K562 (cell line): ENCODE measurements at regions not wholly inside any gene's neighbourhood (a gene's known extent, or its start where the extent isn't known, plus 50 kb on each side); places are given as distances from the start of the nearest gene placed in this dataset.

Source experiments
- ATAC-seq: fragments of 200-7000 bp; cut with Tn5 transposase; 3 replicates; pipeline ENCODE4 v1.9.1; 2020; ENCODE audit warnings: moderate library complexity
- BruUV-seq: library from RNA; stranded (reverse); fragments of 400-500 nt; replicated peaks from 2 replicates; lab custom pipeline; 2021; lab: Mats Ljungman, UMichigan
- CTCF ChIA-PET: fragments of 300-600 bp; formaldehyde crosslinking; extraction: SDS; loops from one replicate; lab custom pipeline; 2021; ENCODE audit warnings: low intra/inter-chr PET ratio; lab: Yijun Ruan, JAX
- POLR2A ChIA-PET: fragments of 300-600, 350-650 bp; sonication (Branson Sonifier 250); formaldehyde crosslinking; extraction: SDS; loops from one replicate; lab custom pipeline; 2021; ENCODE audit warnings: antibody characterized with exemption, inconsistent platforms; lab: Yijun Ruan, JAX
- DNase-seq, 4 experiments: peaks; one replicate each; pipeline versions ENCODE4 v3.0.0 to v3.0.0-alpha.2; 2011 to 2018; ENCODE audit warnings: low spot score in 3 of 4, mixed read lengths in 3 of 4; ENCODE audit errors: extremely low read depth in 1 of 4
- FAIRE-seq: peaks from 2 replicates; lab custom pipeline; 2011; peaks lifted over from hg19 to GRCh38; lab: Jason Lieb, UNC
- H2AFZ ChIP-seq: 2 replicates; pipeline ENCODE4 v1.6.0; 2011; ENCODE audit warnings: low read depth, low read length, control low read depth, inconsistent platforms
- H3K27ac ChIP-seq: fragments of 200-600 bp; 3 replicates; pipeline ENCODE4 v1.8.0; 2011; ENCODE audit warnings: low read depth, mild to moderate bottlenecking, control low read depth, inconsistent platforms, low read length, moderate library complexity, mixed read lengths; ENCODE audit errors: extremely low read depth
- H3K27me3 ChIP-seq, 2 experiments: fragments of 300-600 bp in 1 of 2; 2 replicates in 1 of 2; 3 replicates in 1 of 2; pipeline versions ENCODE4 v1.6.0 to v1.8.0; 2011; ENCODE audit warnings: inconsistent platforms in 2 of 2, low read length in 2 of 2, mild to moderate bottlenecking in 1 of 2, mixed read lengths in 1 of 2, moderate library complexity in 1 of 2; ENCODE audit not compliant: control insufficient read depth in 2 of 2, insufficient read depth in 2 of 2
- H3K36me3 ChIP-seq: fragments of 300-600 bp; 3 replicates; pipeline ENCODE4 v1.8.0; 2011; ENCODE audit warnings: mild to moderate bottlenecking, low read length, inconsistent platforms; ENCODE audit not compliant: control insufficient read depth, insufficient read depth
- H3K4me1 ChIP-seq, 2 experiments: fragments of 200-600 bp in 1 of 2; replicated peaks in 1 of 2; 2 replicates in 1 of 2; 3 replicates in 1 of 2; pipeline versions ENCODE4 v1.5.1 to v1.8.0; 2011; ENCODE audit warnings: inconsistent platforms in 2 of 2, low read length in 2 of 2, mild to moderate bottlenecking in 1 of 2, mixed read lengths in 1 of 2, moderate library complexity in 1 of 2; ENCODE audit not compliant: control insufficient read depth in 2 of 2, insufficient read depth in 2 of 2
- H3K4me2 ChIP-seq: 2 replicates; pipeline ENCODE4 v1.6.1; 2011; ENCODE audit warnings: low read length, control low read depth, inconsistent platforms, mixed read lengths; ENCODE audit not compliant: insufficient read depth
- H3K4me3 ChIP-seq: fragments of 200-600 bp; sonication (generic), shearing (Covaris generic); 2 replicates; pipeline ENCODE4 v1.5.1; 2016; ENCODE audit warnings: control low read depth, inconsistent platforms
- H3K79me2 ChIP-seq: fragments of 200-600 bp; 3 replicates; pipeline ENCODE4 v1.8.0; 2011; ENCODE audit warnings: low read length, inconsistent platforms; ENCODE audit not compliant: control insufficient read depth, insufficient read depth
- H3K9ac ChIP-seq, 2 experiments: 2 replicates each; pipeline versions ENCODE4 v1.6.0 to v1.6.1; 2011; ENCODE audit warnings: low read depth in 2 of 2, low read length in 2 of 2, control low read depth in 1 of 2, inconsistent platforms in 1 of 2, mild to moderate bottlenecking in 1 of 2, mixed read lengths in 1 of 2; ENCODE audit not compliant: insufficient read depth in 1 of 2
- H3K9me1 ChIP-seq: one replicate; pipeline ENCODE4 v1.6.0; 2011; ENCODE audit warnings: inconsistent platforms, mild to moderate bottlenecking, low read length, moderate library complexity; ENCODE audit not compliant: control insufficient read depth, insufficient read depth
- H3K9me3 ChIP-seq: replicated peaks from 2 replicates; pipeline ENCODE4 v1.5.1; 2011; ENCODE audit warnings: low read depth, low read length, inconsistent platforms; ENCODE audit not compliant: control insufficient read depth, insufficient read depth
- H4K20me1 ChIP-seq: replicated peaks from 2 replicates; pipeline ENCODE4 v1.6.1; 2011; ENCODE audit warnings: low read length, inconsistent platforms, mixed read lengths; ENCODE audit not compliant: control insufficient read depth, insufficient read depth
- CHD2 ChIP-seq: IDR thresholded peaks from 2 replicates; pipeline ENCODE4 v1.6.1; 2011; ENCODE audit warnings: low read depth, low read length
- HDAC1 ChIP-seq, 2 experiments: fragments of 450-650 bp; IDR thresholded peaks; 2 replicates each; pipeline ENCODE4 v1.6.1; 2016 to 2017; ENCODE audit warnings: inconsistent platforms in 1 of 2, mild to moderate bottlenecking in 1 of 2, moderate library complexity in 1 of 2
- IRF2 ChIP-seq: sonication (generic); formaldehyde crosslinking; IDR thresholded peaks from 2 replicates; pipeline ENCODE4 v1.8.1; 2022; ENCODE audit warnings: mild to moderate bottlenecking, missing genetic modification reagents
- JUNB ChIP-seq: fragments of 450-650 bp; formaldehyde crosslinking; conservative IDR thresholded peaks from 2 replicates; pipeline ENCODE4 v1.4.0; 2020; ENCODE audit warnings: mild to moderate bottlenecking
- MBD2 ChIP-seq: sonication (generic); IDR thresholded peaks from 2 replicates; pipeline ENCODE4 v1.6.1; 2016; ENCODE audit warnings: low read depth, borderline replicate concordance
- MYBL2 ChIP-seq, 2 experiments: fragments of 450-650 bp in 1 of 2; sonication (generic) in 1 of 2; formaldehyde crosslinking in 1 of 2; IDR thresholded peaks; 2 replicates each; pipeline versions ENCODE4 v1.6.1 to v1.8.1; 2017 to 2022; ENCODE audit warnings: borderline replicate concordance in 1 of 2, inconsistent platforms in 1 of 2, low read depth in 1 of 2, mild to moderate bottlenecking in 1 of 2, missing genetic modification reagents in 1 of 2, moderate library complexity in 1 of 2
- NR2C1 ChIP-seq, 2 experiments: fragments of 450-650 bp; IDR thresholded peaks; 2 replicates each; pipeline ENCODE4 v1.6.1; 2017; ENCODE audit warnings: mild to moderate bottlenecking in 2 of 2, antibody characterized with exemption in 1 of 2, inconsistent platforms in 1 of 2, missing compliant biosample characterization in 1 of 2, missing genetic modification characterization in 1 of 2
- NUFIP1 ChIP-seq: fragments of 450-650 bp; IDR thresholded peaks from 2 replicates; pipeline ENCODE4 v1.6.1; 2018; ENCODE audit not compliant: partially characterized antibody
- POLR3A ChIP-seq: IDR thresholded peaks from 2 replicates; pipeline ENCODE4 v1.6.1; 2011; ENCODE audit warnings: borderline replicate concordance, mild to moderate bottlenecking, moderate library complexity; ENCODE audit not compliant: insufficient read length, insufficient read depth; ENCODE audit errors: extremely low read depth
- SRF ChIP-seq, 2 experiments: fragments of 250-450, 450-650 bp in 1 of 2; sonication (Bioruptor Pico) in 1 of 2; sonication (generic) in 1 of 2; formaldehyde crosslinking; IDR thresholded peaks; 2 replicates each; pipeline versions ENCODE4 v1.5.0 to v1.5.1; 2020 to 2022; ENCODE audit warnings: mild to moderate bottlenecking in 1 of 2, missing genetic modification reagents in 1 of 2
- WHSC1 ChIP-seq: IDR thresholded peaks from one replicate; pipeline ENCODE4 v1.6.1; 2012; ENCODE audit warnings: low read length, control low read depth, inconsistent platforms
- ZBTB17 ChIP-seq: fragments of 450-650 bp; formaldehyde crosslinking; IDR thresholded peaks from 2 replicates; pipeline ENCODE4 v1.4.0; 2020; ENCODE audit warnings: mild to moderate bottlenecking
- ZNF253 ChIP-seq: fragments of 250-450 bp; sonication (Bioruptor Pico); conservative IDR thresholded peaks from 2 replicates; pipeline ENCODE4 v1.6.1; 2021; ENCODE audit warnings: mild to moderate bottlenecking
- ZNF444 ChIP-seq: fragments of 250-450 bp; sonication (Bioruptor Pico); IDR thresholded peaks from 2 replicates; pipeline ENCODE4 v1.4.0; 2020; ENCODE audit warnings: mild to moderate bottlenecking, moderate library complexity
- ZNF780A ChIP-seq: fragments of 250-450 bp; sonication (Bioruptor Pico); IDR thresholded peaks from 2 replicates; pipeline ENCODE4 v1.5.0; 2021; ENCODE audit warnings: mild to moderate bottlenecking
- WGBS: fragments of 100-300 bp; shearing (Covaris generic); methylation state at CpG from one replicate; pipeline ENCODE4 v1.1.6; 2016; ENCODE audit warnings: low coverage, mixed read lengths; ENCODE audit not compliant: insufficient coverage; ENCODE audit errors: missing lambda C conversion rate; 5-methylcytosine and 5-hydroxymethylcytosine counted together
- in situ Hi-C: fragments of 300-500 bp; cut with MboI; formaldehyde crosslinking; loops from 4 replicates; pipeline ENCODE4 v1.15.0; 2018; ENCODE audit warnings: inconsistent platforms, mixed read lengths
- intact Hi-C: fragments of 100-400 bp; cut with micrococcal nuclease; formaldehyde crosslinking; loops from 2 replicates; pipeline ENCODE4 v1.14.2; 2022
- TF ChIP-seq, protein P1 (sequence below): sonication (generic); formaldehyde crosslinking; IDR thresholded peaks from 2 replicates; pipeline ENCODE4 v1.8.1; 2023; ENCODE audit warnings: mild to moderate bottlenecking, missing genetic modification reagents
- TF ChIP-seq, protein P2 (sequence below): fragments of 200-800 bp; sonication (Bioruptor generic); IDR thresholded peaks from 2 replicates; pipeline ENCODE4 v1.6.1; 2017; ENCODE audit warnings: missing genetic modification characterization, missing compliant biosample characterization
- TF ChIP-seq, protein P3 (sequence below): fragments of 250-450 bp; sonication (Bioruptor Pico); IDR thresholded peaks from 2 replicates; pipeline ENCODE4 v1.8.0; 2022; ENCODE audit warnings: inconsistent platforms, mild to moderate bottlenecking, moderate library complexity, borderline replicate concordance

DNA sequence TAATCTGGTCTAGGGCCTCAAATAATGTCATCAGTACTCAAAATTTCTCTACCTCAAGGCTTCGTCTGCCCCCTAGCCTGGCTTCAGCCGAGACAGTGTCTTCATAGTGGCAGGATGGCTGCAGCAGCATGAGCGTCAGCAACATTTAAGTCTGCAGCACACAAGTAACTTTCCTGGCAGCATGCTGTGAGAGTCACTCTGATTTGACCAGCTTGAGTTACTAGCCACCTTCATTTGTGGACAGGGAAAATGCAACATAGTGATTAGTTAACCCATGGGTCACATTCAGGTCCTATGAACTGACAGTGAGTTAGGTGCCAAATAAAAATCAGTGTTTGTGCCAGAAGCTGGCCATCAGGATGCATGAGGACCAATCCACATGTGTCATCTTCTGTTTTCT is 209.9 kb upstream of the SLC35B3 start:
- no peaks in the 10 kb centered on the region for H3K9me1 ChIP-seq
- CTCF ChIA-PET, result no interaction called here
- TF ChIP-seq IRF2 (CRISPR knock-in tag) (no peak), WHSC1 (no peak), MBD2 (no peak), ZNF253 (CRISPR knock-in tag) (no peak), HDAC1 (IDR thresholded peaks at IDR 0.05) (no peak), POLR3A (no peak), NR2C1 (IDR thresholded peaks at IDR 0.05) (no peak), NR2C1 (tag; IDR thresholded peaks at IDR 0.05) (no peak), ZNF444 (CRISPR knock-in tag) (no peak), SRF (CRISPR knock-in tag; IDR thresholded peaks at IDR 0.05) (no peak), ZNF780A (CRISPR knock-in tag) (no peak), NUFIP1 (no peak), MYBL2 (IDR thresholded peaks at IDR 0.05; ENCODE audit: low read depth) (no peak), MYBL2 (CRISPR knock-in tag; IDR thresholded peaks at IDR 0.05; ENCODE audit: borderline replicate concordance) (no peak), JUNB (CRISPR knock-in tag) (no peak), ZBTB17 (CRISPR knock-in tag) (no peak), CHD2 (no peak)
- TF ChIP-seq, protein P1, sequence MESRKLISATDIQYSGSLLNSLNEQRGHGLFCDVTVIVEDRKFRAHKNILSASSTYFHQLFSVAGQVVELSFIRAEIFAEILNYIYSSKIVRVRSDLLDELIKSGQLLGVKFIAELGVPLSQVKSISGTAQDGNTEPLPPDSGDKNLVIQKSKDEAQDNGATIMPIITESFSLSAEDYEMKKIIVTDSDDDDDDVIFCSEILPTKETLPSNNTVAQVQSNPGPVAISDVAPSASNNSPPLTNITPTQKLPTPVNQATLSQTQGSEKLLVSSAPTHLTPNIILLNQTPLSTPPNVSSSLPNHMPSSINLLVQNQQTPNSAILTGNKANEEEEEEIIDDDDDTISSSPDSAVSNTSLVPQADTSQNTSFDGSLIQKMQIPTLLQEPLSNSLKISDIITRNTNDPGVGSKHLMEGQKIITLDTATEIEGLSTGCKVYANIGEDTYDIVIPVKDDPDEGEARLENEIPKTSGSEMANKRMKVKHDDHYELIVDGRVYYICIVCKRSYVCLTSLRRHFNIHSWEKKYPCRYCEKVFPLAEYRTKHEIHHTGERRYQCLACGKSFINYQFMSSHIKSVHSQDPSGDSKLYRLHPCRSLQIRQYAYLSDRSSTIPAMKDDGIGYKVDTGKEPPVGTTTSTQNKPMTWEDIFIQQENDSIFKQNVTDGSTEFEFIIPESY (CRISPR knock-in tag), result no peak
- TF ChIP-seq, protein P2, sequence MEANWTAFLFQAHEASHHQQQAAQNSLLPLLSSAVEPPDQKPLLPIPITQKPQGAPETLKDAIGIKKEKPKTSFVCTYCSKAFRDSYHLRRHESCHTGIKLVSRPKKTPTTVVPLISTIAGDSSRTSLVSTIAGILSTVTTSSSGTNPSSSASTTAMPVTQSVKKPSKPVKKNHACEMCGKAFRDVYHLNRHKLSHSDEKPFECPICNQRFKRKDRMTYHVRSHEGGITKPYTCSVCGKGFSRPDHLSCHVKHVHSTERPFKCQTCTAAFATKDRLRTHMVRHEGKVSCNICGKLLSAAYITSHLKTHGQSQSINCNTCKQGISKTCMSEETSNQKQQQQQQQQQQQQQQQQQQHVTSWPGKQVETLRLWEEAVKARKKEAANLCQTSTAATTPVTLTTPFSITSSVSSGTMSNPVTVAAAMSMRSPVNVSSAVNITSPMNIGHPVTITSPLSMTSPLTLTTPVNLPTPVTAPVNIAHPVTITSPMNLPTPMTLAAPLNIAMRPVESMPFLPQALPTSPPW, result no peak
- TF ChIP-seq, protein P3, sequence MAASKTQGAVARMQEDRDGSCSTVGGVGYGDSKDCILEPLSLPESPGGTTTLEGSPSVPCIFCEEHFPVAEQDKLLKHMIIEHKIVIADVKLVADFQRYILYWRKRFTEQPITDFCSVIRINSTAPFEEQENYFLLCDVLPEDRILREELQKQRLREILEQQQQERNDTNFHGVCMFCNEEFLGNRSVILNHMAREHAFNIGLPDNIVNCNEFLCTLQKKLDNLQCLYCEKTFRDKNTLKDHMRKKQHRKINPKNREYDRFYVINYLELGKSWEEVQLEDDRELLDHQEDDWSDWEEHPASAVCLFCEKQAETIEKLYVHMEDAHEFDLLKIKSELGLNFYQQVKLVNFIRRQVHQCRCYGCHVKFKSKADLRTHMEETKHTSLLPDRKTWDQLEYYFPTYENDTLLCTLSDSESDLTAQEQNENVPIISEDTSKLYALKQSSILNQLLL (CRISPR knock-in tag), result no peak

More for the DNA sequence above, 209.9 kb upstream of the SLC35B3 start:
- Histone ChIP-seq H3K27ac (no peak overlapping the region), H3K9ac (no peak overlapping the region), H3K36me3 (no peaks in the 10 kb centered on the region), H3K4me1 (no peaks in the 10 kb centered on the region), H4K20me1 (no peaks in the 10 kb centered on the region), H3K4me3 (no peak overlapping the region), H3K27me3 (no peaks in the 10 kb centered on the region), H3K4me2 (no peak overlapping the region), H2AFZ (no peak overlapping the region), H3K9me3 (no peaks in the 10 kb centered on the region; the same call in none of the 2 replicates), H3K79me2 (no peaks in the 10 kb centered on the region)
- DNase-seq, result no peak
- BruUV-seq, result no TSS peak
- intact Hi-C loops (no loop called here), in situ Hi-C loops (no loop called here)
- 0% methylated on average over 3 of the region's 3 CpGs for WGBS
- no peak for ATAC-seq
- POLR2A ChIA-PET, result no interaction called here
- FAIRE-seq, result no peak
